NCI-H1105 treated with DMSO at 0.1 percent for 48 hours (cell line): ENCODE measurements at regions not wholly inside any gene's neighbourhood (a gene's known extent, or its start where the extent isn't known, plus 50 kb on each side); places are given as distances from the start of the nearest gene placed in this dataset.

Experiments used
- DNase-seq: peaks from one replicate; lab custom pipeline; 2025; lab: John Stamatoyannopoulos, UW

- DNase-seq: no peak
Observed at GRCh38 chr13:53512635-53513034, 484.0 kb downstream of the OLFM4 start.

- no peak for DNase-seq
Observed at GRCh38 chr13:53513226-53513625, 484.6 kb downstream of the OLFM4 start.

- no peak for DNase-seq
Observed at GRCh38 chr13:53520132-53520531, 491.5 kb downstream of the OLFM4 start.

- DNase-seq: no peak
Observed at GRCh38 chr13:53522034-53522433, 493.4 kb downstream of the OLFM4 start.

GRCh38 chr13:53537586-53537985 lies 509.0 kb downstream of the OLFM4 start:
- DNase-seq: no peak

GRCh38 chr13:53545340-53545941 lies 516.8 kb downstream of the OLFM4 start:
- DNase-seq: no peak

GRCh38 chr13:53560556-53560955 lies 531.9 kb downstream of the OLFM4 start:
- DNase-seq: no peak

- no peak for DNase-seq
Observed at GRCh38 chr13:53562419-53562818, 533.8 kb downstream of the OLFM4 start.

GRCh38 chr13:53568491-53568890 lies 539.9 kb downstream of the OLFM4 start:
- no peak for DNase-seq

- DNase-seq: no peak
Observed at GRCh38 chr13:53569453-53569852, 540.8 kb downstream of the OLFM4 start.

GRCh38 chr13:53601113-53601512 lies 572.5 kb downstream of the OLFM4 start:
- DNase-seq: no peak

- no peak for DNase-seq
Observed at GRCh38 chr13:53605326-53605725, 576.7 kb downstream of the OLFM4 start.

GRCh38 chr13:53612200-53612599 lies 583.6 kb downstream of the OLFM4 start:
- DNase-seq: no peak

GRCh38 chr13:53622456-53622855 lies 593.8 kb downstream of the OLFM4 start:
- no peak for DNase-seq

- no peak for DNase-seq
Observed at GRCh38 chr13:53623146-53623545, 594.5 kb downstream of the OLFM4 start.

- DNase-seq: no peak
Observed at GRCh38 chr13:53631511-53631910, 602.9 kb downstream of the OLFM4 start.

GRCh38 chr13:53638040-53638439 lies 609.4 kb downstream of the OLFM4 start:
- DNase-seq: no peak

- no peak for DNase-seq
Observed at GRCh38 chr13:53642306-53642705, 613.7 kb downstream of the OLFM4 start.

GRCh38 chr13:53648673-53649072 lies 620.1 kb downstream of the OLFM4 start:
- DNase-seq: no peak

GRCh38 chr13:53672005-53672404 lies 643.4 kb downstream of the OLFM4 start:
- no peak for DNase-seq

GRCh38 chr13:53683146-53683545 lies 654.5 kb downstream of the OLFM4 start:
- no peak for DNase-seq

GRCh38 chr13:53683608-53684007 lies 655.0 kb downstream of the OLFM4 start:
- DNase-seq: no peak

- DNase-seq: no peak
Observed at GRCh38 chr13:53691417-53691816, 662.8 kb downstream of the OLFM4 start.

GRCh38 chr13:53694814-53695532 lies 666.4 kb downstream of the OLFM4 start:
- no peak for DNase-seq
